HL-60 (cell line): ENCODE measurements at regions not wholly inside any gene's neighbourhood (a gene's known extent, or its start where the extent isn't known, plus 50 kb on each side); places are given as distances from the start of the nearest gene placed in this dataset.

ENCODE experiments used
- DNase-seq, 2 experiments: peaks; one replicate each; pipeline ENCODE4 v3.0.0-alpha.2; 2010 to 2020; ENCODE audit warnings: low read depth in 1 of 2, low spot score in 1 of 2
- H3K27ac ChIP-seq: fragments of 250-450 bp; sonication (Bioruptor Pico); replicated peaks from 2 replicates; pipeline ENCODE4 v1.5.1; 2020; ENCODE audit warnings: mild to moderate bottlenecking, moderate library complexity
- H3K27me3 ChIP-seq: fragments of 250-450 bp; sonication (Bioruptor Pico); 2 replicates; pipeline ENCODE4 v1.5.1; 2021; ENCODE audit warnings: mild to moderate bottlenecking, moderate library complexity; ENCODE audit not compliant: insufficient read depth, poor library complexity, severe bottlenecking
- H3K4me3 ChIP-seq: replicated peaks from 2 replicates; pipeline ENCODE4 v1.5.1; 2011; ENCODE audit warnings: mild to moderate bottlenecking, control low read depth, low read length; ENCODE audit not compliant: insufficient read depth
- CTCF ChIP-seq: IDR thresholded peaks from one replicate; pipeline ENCODE4 v1.5.1; 2011; ENCODE audit warnings: low read length, control low read depth, inconsistent platforms; ENCODE audit not compliant: insufficient read depth
- GABPA ChIP-seq: IDR thresholded peaks from 2 replicates; pipeline ENCODE4 v1.6.1; 2012; ENCODE audit warnings: low read depth
- POLR2AphosphoS5 ChIP-seq: IDR thresholded peaks from 2 replicates; pipeline ENCODE4 v1.6.1; 2012; ENCODE audit warnings: low read depth
- REST ChIP-seq: IDR thresholded peaks from 2 replicates; pipeline ENCODE4 v1.6.1; 2012; ENCODE audit warnings: low read depth; ENCODE audit not compliant: insufficient replicate concordance
- SPI1 ChIP-seq: IDR thresholded peaks from 2 replicates; pipeline ENCODE4 v1.6.1; 2012; ENCODE audit warnings: low read depth, mild to moderate bottlenecking, borderline replicate concordance

- no peak for DNase-seq
- TF ChIP-seq SPI1 (no peak), POLR2AphosphoS5 (no peak), GABPA (no peak), REST (no peak), CTCF (no peak)
- no peak overlapping the region for H3K4me3 ChIP-seq
- H3K27ac ChIP-seq, result no peak overlapping the region
- H3K27me3 ChIP-seq, result no peaks in the 10 kb centered on the region
Measured at GRCh38 chr12:78501825-78502224, 362.7 kb upstream of the SYT1 start.

GRCh38 chr12:78519422-78519821 is 345.2 kb upstream of the SYT1 start:
- no peak for DNase-seq
- no peak overlapping the region for H3K27ac ChIP-seq
- TF ChIP-seq GABPA, result no peak
- TF ChIP-seq SPI1, result no peak
- TF ChIP-seq REST, result no peak
- no peak for TF ChIP-seq POLR2AphosphoS5
- no peak for TF ChIP-seq CTCF
- H3K4me3 ChIP-seq, result no peak overlapping the region
- H3K27me3 ChIP-seq, result no peaks in the 10 kb centered on the region

- Histone ChIP-seq H3K27ac (no peak overlapping the region), H3K27me3 (no peaks in the 10 kb centered on the region), H3K4me3 (no peak overlapping the region)
- TF ChIP-seq CTCF, result no peak
- TF ChIP-seq SPI1, result no peak
- no peak for TF ChIP-seq REST
- no peak for TF ChIP-seq POLR2AphosphoS5
- TF ChIP-seq GABPA, result no peak
- DNase-seq, result no peak
Measured at GRCh38 chr12:78530100-78530765, 334.3 kb upstream of the SYT1 start.
